ENCODE measurements at regions not wholly inside any gene's neighbourhood (a gene's known extent, or its start where the extent isn't known, plus 50 kb on each side); places are given as distances from the start of the nearest gene placed in this dataset.

- no peaks in the 10 kb centered on the region for H3K4me1 ChIP-seq (ENCODE audit: insufficient read depth)
- TF ChIP-seq ZNF114 (CRISPR knock-in tag; IDR thresholded peaks at IDR 0.05) = no peak
- peaks cover 8% of the 10 kb centered on the region for H3K27me3 Mint-ChIP-seq (ENCODE audit: insufficient read depth, low read depth, poor library complexity)
- no peaks in the 10 kb centered on the region for H3K27me3 ChIP-seq (ENCODE audit: insufficient read depth)
- no peaks in the 10 kb centered on the region for H3F3A ChIP-seq (replicated peaks; ENCODE audit: low read depth)
- DNase-seq (ENCODE audit: low spot score) = no peak
- no peak overlapping the region for H3K4me2 ChIP-seq
- H3K4me1 Mint-ChIP-seq = peaks cover under 1% of the 10 kb centered on the region; the same call in 1 of the 3 replicates
- no peak for ATAC-seq
- no peaks in the 10 kb centered on the region for H3K36me3 ChIP-seq (ENCODE audit: insufficient read depth)
- no peaks in the 10 kb centered on the region for H3K9me2 ChIP-seq (ENCODE audit: insufficient read depth)
- H3K36me3 Mint-ChIP-seq (ENCODE audit: low read depth) = peaks cover 9% of the 10 kb centered on the region; the same call in 2 of the 3 replicates
- no peaks in the 10 kb centered on the region for H3K79me2 ChIP-seq (replicated peaks; ENCODE audit: insufficient read depth)
- H3K27ac ChIP-seq (ENCODE audit: low read depth) = no peak overlapping the region
- H4K20me1 ChIP-seq (replicated peaks; ENCODE audit: insufficient read depth) = no peaks in the 10 kb centered on the region
- no peak overlapping the region for H2AFZ ChIP-seq
- H3K4me3 Mint-ChIP-seq = no peak overlapping the region
- no peak overlapping the region for H3K4me3 ChIP-seq
- no peak overlapping the region for H3K27ac Mint-ChIP-seq
- peaks cover 27% of the 10 kb centered on the region for H3K9me3 Mint-ChIP-seq
These were observed 1471.1 kb downstream of the TBC1D22A start for GRCh38 chr22:48233586-48233985.

- no peak overlapping the region for H3K4me3 ChIP-seq
- H4K20me1 ChIP-seq (replicated peaks; ENCODE audit: insufficient read depth) = no peaks in the 10 kb centered on the region
- Mint-ChIP-seq H3K4me1 (no peaks in the 10 kb centered on the region), H3K27ac (no peak overlapping the region), H3K9me3 (peaks cover 28% of the 10 kb centered on the region), H3K4me3 (no peak overlapping the region), H3K27me3 (ENCODE audit: insufficient read depth, low read depth, poor library complexity) (peaks cover 4% of the 10 kb centered on the region), H3K36me3 (ENCODE audit: low read depth) (peaks cover 9% of the 10 kb centered on the region; the same call in 2 of the 3 replicates)
- no peaks in the 10 kb centered on the region for H3F3A ChIP-seq (replicated peaks; ENCODE audit: low read depth)
- no peaks in the 10 kb centered on the region for H3K36me3 ChIP-seq (ENCODE audit: insufficient read depth)
- no peak overlapping the region for H3K27ac ChIP-seq (ENCODE audit: low read depth)
- H3K9me2 ChIP-seq (ENCODE audit: insufficient read depth) = no peaks in the 10 kb centered on the region
- DNase-seq (ENCODE audit: low spot score) (no peak), ATAC-seq (no peak)
- H3K4me2 ChIP-seq = no peak overlapping the region
- no peak overlapping the region for H2AFZ ChIP-seq
- no peaks in the 10 kb centered on the region for H3K4me1 ChIP-seq (ENCODE audit: insufficient read depth)
- H3K79me2 ChIP-seq (replicated peaks; ENCODE audit: insufficient read depth) = no peaks in the 10 kb centered on the region
- no peak for TF ChIP-seq CREB1 (CRISPR knock-in tag; IDR thresholded peaks at IDR 0.05; ENCODE audit: low read depth)
- TF ChIP-seq EZH2 (IDR thresholded peaks at IDR 0.05; ENCODE audit: low read depth, unreplicated experiment) = no peak
- TF ChIP-seq ZNF331 (CRISPR knock-in tag; IDR thresholded peaks at IDR 0.05; ENCODE audit: low read depth) = no peak
- TF ChIP-seq ZNF462 (CRISPR knock-in tag; IDR thresholded peaks at IDR 0.05) = no peak
- TF ChIP-seq JUNB (IDR thresholded peaks at IDR 0.05; ENCODE audit: unreplicated experiment) = no peak
- TF ChIP-seq STAT1 (IDR thresholded peaks at IDR 0.05; ENCODE audit: unreplicated experiment) = no peak
- TF ChIP-seq REST (IDR thresholded peaks at IDR 0.05; ENCODE audit: unreplicated experiment) = no peak
- TF ChIP-seq NANOG (IDR thresholded peaks at IDR 0.05; ENCODE audit: borderline replicate concordance) = no peak
- no peak for TF ChIP-seq ZNF114 (CRISPR knock-in tag; IDR thresholded peaks at IDR 0.05)
- TF ChIP-seq CTCF (conservative IDR thresholded peaks at IDR 0.05; ENCODE audit: low read depth in 2 of 2) = no peak
- no peak for TF ChIP-seq POLR2AphosphoS5 (IDR thresholded peaks at IDR 0.05; ENCODE audit: low read depth)
- no peaks in the 10 kb centered on the region for H3K27me3 ChIP-seq (ENCODE audit: insufficient read depth)
These were observed 1466.0 kb downstream of the TBC1D22A start for GRCh38 chr22:48228468-48228867.

All from GM23338 (cell line).